ENCODE measurements at regions not wholly inside any gene's neighbourhood (a gene's known extent, or its start where the extent isn't known, plus 50 kb on each side); places are given as distances from the start of the nearest gene placed in this dataset.
"Not testable (repeated sequence)": the region's sequence is repeated elsewhere in the genome, so short reads cannot be mapped to it uniquely, and the experiment has no call there.

DNA sequence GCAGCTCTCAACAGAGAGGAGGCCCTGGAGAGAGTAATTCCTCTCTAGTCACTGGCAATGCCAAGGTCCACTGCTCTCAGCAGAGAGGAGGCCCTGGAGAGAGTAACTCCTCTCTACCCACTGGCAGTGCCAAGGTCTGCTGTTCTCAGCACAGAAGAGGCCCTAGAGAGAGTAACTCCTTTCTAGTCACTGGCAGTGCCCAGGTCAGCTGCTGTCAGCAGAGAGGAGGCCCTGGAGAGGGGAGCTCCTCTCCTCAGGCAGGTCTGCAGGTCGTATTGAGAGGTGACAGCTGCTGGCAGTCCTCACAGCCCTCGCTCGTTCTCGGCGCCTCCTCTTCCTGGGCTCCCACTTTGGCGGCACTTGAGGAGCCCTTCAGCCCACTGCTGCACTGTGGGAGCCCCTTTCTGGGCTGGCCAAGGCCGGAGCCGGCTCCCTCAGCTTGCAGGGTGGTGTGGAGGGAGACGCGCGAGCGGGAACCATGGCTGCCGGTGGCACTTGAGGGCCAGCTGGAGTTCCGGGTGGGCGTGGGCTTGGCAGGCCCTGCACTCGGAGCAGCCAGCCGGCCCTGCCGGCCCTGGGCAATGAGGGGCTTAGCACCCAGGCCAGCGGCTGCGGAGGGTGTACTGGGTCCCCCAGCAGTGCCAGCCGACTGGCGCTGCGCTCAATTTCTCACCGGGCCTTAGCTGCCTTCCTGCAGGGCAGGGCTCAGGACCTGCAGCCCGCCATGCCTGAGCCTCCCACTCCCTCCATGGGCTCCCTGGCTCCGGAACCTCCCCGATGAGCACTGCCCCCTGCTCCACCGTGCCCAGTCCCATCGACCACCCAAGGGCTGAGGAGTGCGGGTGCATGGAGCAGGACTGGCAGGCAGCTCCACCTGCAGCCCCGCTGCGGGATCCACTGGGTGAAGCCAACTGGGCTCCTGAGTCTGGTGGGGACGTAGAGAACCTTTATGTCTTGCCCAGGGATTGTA is 642.9 kb downstream of the PRR16 start:
- not testable (repeated sequence) for DNase-seq

DNA sequence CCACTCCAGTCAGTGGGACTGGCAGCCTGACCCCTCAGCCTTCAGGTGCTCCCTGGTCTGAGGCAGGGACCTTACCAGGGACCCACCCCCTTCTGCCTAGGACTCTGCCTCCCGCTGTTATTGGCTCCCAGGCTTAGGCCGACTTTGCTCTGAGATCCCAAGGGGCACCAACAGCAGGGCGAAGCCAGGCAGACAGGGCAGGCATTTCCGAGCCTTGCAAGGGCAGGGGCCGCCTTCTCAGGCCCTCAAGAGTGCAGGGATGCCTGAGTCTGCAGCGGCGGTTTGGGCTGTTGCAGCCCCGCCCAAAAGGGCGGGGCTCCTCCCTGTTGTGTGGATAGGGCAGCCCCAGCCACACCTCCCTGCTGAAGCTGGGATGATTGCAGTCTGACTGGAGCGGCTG is 644.6 kb downstream of the PRR16 start:
- DNase-seq = no peak

DNA sequence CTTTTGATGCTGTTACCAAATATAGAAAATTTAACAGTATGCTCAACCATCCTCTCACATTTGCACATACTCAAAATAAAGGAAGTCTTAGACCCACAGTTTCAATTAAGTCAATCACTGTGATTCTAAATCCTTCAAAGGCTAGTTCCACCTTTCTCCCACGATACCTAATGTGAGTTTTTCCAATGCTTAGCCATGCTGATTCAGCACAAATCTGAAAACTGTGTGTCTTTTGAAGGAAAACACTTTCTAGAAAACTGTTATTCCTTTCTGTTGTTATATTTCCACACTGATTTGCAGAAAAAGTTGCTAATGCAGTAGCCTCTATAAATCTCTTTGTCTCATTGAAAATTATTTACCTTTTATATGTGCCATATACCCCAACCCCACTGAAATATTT is 645.7 kb downstream of the PRR16 start:
- DNase-seq = no peak

DNA sequence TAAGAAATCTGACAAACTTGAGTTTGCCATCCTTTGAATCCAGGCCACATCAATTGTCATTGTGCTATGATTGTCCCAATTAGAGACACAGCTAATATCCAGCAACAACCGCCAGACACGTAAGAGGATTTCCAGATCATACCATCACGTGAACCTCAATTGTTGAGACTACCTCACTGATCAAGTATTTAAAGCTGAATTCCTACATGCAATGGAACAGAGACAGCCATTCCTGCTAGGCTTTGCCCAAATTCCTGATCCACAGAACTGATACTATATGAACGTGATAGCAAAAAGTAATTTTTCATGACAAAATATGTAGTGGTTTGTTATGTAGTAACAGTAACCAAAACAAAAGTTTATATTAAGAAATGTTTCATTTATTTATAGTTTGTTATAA is 657.7 kb downstream of the PRR16 start:
- DNase-seq = no peak

DNA sequence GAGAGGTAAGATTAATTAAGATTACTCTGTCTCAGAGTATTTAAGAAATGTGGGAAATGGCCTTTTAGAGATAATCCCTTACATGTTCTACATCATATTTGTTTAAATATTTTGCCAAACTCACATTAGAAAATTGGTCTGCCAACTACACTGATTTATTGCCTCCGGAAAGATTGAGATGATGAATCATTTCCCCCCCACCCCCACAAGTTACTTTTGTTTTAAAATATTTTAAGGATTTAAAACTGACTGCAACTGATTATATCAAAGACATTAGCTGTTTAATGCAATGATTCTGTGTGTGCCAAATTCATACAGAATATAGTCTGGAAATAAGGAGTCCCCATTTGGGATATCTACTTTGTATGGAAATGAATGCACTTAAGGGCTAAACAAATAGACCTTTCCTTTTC is 674.4 kb downstream of the PRR16 start:
- DNase-seq = no peak

DNA sequence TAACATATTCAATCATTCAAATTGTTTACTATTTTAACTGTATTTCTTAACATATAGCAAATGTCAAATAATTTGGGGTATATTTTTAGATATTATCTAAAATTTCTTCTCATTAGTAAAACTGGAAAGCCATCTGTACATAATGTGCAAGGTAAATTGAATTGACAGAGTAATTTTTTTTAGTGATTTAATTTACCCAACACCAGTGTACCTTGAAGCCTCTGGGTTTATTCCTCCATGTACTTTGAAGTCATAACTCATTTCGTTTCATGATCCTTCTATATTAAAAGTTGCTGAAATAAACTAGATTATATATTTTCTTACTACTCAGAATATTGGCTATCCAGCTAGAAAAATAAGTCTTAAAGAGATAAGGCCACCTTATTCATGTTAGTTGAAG is 674.9 kb downstream of the PRR16 start:
- DNase-seq = no peak

DNA sequence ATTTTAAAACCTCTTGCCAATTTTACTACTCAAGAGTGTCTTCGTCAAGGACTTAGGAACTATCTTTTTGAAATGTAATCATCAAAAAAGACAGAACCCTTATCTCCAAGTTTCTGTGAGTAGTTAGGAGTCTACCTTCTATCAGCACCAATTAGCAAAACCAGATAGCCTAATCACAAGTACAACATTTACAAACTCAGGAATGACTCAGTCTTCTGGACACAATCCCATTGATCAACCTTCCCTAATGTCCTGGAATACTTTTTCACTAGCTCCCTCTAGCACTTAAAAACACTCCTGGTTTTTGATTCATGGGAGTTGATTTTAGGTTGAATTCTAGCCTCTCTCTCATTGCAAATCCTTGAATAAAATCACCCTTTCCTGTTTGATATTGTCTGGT is 680.7 kb downstream of the PRR16 start:
- DNase-seq = no peak

DNA sequence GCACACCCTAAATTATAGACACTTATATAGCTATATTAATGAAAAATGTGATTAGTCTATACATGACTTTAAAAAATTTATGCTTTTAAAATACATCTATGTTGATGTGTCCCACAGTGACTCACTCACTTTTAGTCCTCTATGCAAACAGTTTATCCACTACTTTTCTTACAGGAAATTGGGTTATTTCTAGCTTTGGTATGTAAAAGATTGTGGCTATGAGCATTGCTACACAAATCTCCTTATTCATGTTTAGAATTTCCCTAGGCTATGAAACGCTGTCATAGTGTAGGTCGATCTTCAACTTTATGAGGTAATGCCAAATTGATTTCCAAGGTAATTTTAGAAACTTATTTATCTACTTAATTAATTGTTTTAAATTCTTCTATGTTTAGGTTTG is 687.4 kb downstream of the PRR16 start:
- no peak for DNase-seq

DNA sequence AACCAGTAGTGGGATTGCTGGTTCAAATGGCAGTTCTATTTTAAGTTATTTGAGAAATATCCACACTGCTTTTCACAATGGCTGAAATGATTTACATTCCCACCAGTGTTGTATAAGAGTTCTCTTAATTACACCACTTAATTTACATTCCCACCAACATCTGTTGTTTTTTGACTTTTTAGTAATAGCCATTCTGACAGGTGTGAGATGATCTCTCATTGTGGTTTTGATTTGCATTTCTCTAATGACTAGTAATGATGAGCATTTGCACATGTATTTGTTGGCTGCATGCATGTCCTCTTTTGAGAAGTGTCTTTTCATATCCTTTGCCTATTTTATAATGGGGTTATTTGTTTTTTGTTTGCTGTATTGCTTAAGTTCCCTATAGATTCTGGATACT is 688.3 kb downstream of the PRR16 start:
- no peak for DNase-seq

DNA sequence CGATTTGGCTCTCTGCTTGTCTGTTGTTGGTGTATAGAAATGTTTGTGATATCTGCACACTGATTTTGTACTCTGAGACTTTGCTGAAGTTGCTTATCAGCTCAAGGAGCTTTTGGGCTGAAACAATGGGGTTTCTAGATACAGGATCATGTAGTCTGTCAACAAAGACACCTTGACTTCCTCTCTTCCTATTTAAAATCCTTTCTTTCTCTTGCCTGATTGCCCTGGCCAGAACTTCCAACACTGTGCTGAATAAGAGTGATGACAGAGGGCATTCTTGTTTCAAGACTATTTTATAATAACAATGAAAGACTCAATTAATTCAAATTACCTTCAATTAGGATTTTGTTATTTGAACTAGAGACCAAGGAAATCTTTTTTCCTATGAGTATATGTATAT is 692.5 kb downstream of the PRR16 start:
- DNase-seq = no peak

DNA sequence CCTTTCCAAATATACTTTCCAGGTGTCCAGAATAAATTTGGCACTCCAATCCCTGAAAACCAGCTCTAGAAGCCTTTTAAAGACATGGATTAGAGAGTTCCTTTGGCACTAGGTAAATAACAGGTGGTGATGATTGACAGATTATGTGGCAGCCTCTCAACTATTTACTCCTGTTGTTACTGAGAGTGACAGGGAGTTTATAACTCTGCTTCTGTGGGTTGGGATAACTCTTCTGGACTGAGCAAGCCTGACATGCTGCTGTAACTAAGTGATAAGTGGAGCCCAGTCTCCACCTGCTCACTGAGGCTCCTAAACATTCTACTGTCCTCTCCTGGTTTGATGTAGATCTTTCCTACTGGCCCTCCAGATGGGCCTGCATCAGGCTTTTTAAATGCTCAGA is 693.2 kb upstream of the FTMT start:
- DNase-seq = no peak

DNA sequence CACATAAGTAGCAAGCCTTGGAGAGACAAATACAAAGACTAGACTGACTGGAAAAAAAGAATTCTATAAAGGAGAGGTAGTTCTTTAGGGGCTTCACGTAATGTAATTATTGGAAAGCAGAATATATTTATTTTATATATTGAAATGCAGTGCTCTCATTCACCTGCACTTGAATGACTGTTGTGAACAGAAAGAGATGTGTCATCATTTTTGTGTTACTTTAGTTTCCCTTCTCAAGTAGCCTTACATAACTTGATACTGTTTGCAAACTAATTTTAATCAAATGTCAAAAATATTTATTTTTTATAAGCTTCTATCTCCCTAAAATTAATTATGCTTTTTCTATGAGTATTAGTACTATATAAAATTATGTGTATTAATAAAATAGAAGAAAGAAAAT is 691.1 kb upstream of the FTMT start:
- DNase-seq = no peak

DNA sequence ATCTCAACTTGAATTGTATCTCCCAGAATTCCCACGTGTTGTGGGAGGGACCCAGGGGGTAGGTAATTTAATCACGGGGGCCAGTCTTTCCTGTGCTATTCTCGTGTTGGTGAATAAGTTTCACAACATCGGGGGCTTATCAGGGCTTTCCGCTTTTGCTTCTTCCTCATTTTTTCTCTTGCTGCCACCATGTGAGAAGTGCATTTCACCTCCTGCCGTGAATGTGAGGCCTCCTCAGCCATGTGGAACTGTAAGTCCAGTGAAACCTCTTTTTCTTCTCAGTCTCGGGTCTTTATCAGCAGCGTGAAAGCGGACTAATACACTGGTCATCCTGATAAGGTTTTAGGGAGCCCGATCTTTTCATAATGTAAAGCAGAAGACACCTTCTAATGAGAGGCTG is 687.0 kb upstream of the FTMT start:
- DNase-seq = no peak

DNA sequence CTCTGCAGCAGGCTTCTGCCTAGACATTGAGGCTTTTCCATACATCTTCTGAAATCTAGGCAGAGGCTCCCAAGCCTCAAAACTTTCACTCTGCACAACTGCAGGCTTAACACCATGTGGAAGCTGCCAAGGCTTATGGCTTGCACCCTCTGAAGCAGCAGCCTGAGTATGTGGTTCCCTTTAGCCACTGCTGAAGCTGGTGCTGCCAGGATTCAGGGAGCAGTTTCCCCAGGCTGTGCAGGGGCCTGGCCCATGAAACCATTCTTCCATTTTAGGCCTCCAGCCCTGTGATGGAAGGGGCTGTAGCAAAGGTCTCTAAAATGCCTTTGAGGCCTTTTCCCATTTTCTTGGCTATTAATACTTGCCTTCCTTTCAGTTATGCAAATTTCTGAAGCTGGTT is 680.3 kb upstream of the FTMT start:
- no peak for DNase-seq

DNA sequence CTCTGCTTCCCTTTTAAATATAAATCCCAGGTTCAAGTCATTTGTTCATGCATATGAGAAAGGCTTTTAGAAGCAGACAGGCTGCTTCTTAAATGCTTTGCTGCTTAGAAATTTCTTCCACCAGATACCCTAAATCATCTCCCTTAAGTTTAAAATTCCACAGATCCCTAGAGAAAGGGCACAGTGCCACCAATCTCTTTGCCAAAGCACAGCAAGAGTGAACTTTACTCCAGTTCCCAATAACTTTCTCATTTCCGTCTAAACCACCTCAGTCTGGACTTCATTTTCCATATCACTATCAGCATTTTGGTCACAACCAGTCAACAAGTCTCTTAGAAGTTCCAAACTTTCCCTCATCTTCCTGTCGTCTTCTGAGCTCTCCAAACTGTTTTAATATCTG is 679.8 kb upstream of the FTMT start:
- DNase-seq = no peak

DNA sequence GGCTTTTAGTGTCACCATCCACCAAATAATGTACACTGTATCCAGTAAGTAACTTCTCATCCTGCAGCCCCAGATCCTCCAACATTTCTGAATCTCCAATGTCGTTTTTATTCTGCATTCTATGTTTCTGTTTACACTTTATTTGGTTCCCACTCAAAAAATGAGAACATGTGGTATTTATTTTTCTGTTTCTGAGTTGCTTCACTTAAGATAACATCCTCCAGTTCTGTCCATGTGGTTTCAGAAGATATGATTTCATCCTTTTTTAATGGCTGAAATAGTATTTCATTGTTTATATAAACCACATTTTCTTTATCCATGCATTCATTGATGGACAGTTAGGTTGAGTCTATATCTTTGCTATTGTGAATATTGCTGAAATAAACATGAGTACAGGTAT is 677.3 kb upstream of the FTMT start:
- no peak for DNase-seq

DNA sequence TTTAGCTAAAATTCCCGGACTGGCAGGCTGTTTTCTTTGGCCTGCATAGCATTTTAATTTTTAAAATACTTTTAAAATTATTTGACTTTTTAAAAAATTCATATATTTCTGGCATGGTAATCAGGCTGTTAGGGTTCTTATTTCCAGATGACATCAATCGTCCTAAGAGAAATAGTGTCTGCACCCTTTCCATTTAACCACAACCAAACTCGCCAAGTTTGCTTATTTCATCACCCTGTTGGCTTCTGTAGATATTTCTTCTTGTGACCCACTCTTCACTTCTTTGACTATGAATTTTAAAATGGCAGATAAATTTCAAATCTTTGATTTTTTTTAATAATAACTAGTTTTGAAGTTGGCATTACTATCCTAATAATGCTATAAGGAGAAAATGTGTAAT is 675.7 kb upstream of the FTMT start:
- DNase-seq = no peak

DNA sequence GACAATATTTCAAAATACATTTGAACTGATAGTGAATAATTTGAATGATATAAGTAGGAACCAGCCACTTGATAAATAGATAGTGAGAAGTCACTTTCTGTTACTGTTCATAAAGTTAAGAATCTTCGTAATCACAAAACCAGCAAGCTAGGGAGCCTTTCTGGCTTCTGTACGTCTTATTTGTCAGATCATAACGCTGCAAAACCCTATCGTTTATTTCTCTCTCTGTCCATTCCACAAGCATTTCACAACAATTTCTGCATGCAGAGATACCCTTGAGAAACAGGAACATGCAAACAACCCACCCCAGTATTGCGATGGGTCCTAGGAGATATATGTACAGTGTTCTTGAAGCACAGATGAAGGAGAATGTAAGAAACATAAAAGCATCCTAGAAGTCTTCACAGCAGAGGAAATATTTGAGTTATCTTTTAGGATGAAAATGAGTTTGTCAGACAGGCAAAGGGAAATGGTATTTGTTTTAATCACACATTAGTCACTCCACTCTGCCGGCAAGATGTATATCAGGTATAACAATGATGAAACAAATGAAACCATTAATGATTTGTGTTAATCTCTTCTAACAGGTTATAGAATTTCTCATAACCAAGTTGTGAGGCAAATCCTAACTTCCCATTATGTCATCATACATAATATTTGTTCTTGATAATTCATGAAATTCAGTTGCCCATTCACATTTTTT is 668.7 kb upstream of the FTMT start:
- no peak for DNase-seq

DNA sequence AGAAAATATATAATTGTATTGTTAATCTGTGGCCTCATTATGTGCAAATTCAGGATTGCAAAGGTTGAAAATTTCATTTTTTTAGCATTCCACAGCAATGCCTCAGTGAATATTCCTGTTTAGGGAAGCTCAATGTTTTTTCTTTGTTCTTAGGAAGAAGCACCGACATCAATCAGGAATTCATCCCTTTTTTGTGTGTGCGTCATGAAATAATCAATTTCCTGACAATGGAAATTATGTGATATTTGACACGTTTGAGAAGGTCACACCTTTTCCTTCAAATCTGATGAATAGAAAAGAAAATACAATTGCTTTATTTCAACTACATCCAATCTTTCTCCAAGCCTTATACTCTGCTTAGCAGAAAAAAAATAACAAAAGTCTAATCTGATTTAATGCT is 662.8 kb upstream of the FTMT start:
- no peak for DNase-seq

DNA sequence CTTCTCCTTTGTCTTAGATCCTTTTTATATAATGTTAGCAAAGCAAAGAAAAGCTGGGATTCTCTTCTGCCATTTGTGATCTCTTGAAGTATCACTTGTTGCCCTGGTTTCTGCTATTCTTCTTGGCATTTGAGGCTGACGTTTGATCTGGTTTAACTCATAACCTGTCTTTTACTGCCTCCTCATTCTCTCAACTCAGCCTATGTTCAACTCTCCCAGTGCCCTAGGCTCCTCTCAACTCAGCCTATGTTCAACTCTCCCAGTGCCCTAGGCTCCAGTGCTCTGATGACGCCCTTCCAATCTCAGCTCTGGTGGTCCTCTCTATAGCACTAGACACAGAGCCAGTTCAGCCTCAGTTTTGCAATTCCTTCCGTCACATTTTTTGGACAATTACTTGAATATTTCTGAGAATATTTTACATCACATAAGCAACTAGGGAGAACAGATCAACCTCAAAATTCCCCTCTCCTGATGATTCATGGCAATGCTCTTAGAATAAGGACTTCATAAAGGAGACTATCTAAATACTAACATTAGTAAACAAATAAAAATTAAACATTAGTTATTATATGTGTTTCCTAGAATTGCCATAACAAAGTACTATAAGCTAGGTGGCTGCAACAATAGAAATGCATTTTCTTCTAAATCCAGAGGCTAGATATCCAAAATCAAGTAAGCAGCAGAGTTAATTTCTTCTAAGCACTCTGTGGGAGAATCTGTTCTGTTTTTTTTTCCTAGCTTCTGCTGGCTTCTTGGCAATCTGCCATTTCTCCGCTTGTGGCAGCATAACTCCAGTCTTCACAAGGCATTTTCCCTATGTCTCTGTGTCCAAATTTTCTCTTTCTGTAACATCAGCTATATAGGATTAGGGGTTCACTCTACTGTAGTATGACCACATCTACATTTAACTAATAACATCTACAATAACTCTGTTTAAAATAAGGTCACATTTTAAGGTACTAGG is 662.1 kb upstream of the FTMT start:
- no peak for DNase-seq

DNA sequence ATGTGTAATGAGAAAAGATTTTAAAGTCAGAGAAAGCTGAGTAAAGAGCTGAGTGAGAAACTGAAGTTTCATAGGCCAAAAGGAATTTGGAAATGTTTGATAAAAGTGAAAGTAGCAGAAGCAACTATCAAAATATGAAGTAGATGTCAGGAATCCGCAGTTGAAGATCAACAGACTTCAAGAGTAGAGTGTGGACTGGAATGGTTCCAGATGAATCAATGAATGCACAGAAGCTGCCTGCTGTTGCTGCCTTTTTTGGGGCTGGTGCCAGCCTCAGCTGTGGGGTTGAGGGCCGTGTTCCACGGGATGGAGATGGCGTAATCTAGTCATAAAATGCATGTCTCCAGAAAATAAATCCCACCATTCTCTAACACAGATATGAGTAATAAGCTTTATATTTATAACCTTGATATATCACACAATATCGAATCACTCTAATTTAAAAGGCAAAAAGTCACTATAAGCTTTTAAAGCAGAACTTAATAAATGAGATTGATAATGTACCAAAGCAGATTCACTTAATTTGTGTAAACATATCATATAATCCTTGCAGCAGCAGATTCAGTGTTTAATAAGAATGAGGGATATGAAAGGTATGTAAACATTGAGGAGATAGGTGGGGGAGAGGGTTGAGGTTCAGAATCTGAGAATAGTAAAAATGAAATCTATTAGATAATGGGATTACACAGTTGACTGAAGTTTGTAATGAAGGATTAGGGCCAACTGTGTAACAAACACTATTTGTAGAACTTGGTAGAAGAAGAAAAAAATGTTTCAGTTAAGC is 652.3 kb upstream of the FTMT start:
- no peak for DNase-seq

DNA sequence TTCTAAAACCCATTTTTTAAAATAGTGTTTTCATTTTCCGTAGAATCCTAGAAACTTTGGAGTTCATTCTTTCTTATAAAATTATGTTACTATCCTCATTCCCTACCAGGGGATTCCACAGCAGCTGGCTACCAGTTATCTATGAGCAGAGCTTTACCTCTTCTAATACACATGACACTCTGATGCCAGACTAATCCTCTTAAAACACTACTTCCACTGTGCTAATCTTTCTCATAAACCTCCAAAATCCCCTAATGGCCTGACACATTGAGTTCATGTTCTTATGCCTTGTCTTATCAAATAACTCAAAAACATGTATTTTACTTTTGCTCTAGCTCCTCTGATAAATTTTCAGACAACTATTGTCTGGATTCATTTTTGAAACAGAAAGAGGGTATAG is 633.6 kb upstream of the FTMT start:
- DNase-seq = no peak

Data from activated CD4-positive, alpha-beta T cell treated with anti-CD3 and anti-CD28 coated beads, Interleukin-10, Interleukin-2, amounts not matched to agents 100 ng/mL and 50 ng/mL, durations not matched to agents 16 hours and 8 hours (primary cell).